Adrenal gland (tissue), 9 donors: ENCODE measurements at regions not wholly inside any gene's neighbourhood (a gene's known extent, or its start where the extent isn't known, plus 50 kb on each side); places are given as distances from the start of the nearest gene placed in this dataset.
"Not testable (repeated sequence)": the region's sequence is repeated elsewhere in the genome, so short reads cannot be mapped to it uniquely, and the experiment has no call there.

ENCODE experiments used
- DNase-seq, 7 donors: peaks; one replicate each; pipeline ENCODE4 v3.0.0-alpha.2; 2019 to 2020
- H3K27ac ChIP-seq, 5 donors: fragments of 200-600 bp; sonication (generic) in 4 of 5; 1 replicate in 3 of 5; 2 replicates in 2 of 5; pipeline versions ENCODE4 v1.5.1 to v1.8.0; 2016 to 2020; ENCODE audit warnings: mild to moderate bottlenecking in 1 of 5
- H3K27me3 ChIP-seq: fragments of 200-600 bp; 2 replicates; pipeline ENCODE4 v1.8.0; 2021
- H3K36me3 ChIP-seq, 2 donors: fragments of 200-600 bp; replicated peaks in 1 of 2; 1 replicate in 1 of 2; 2 replicates in 1 of 2; pipeline versions ENCODE4 v1.5.1 to v1.8.0; 2018 to 2022
- H3K4me1 ChIP-seq, 2 donors: fragments of 200-600 bp; replicated peaks in 1 of 2; 1 replicate in 1 of 2; 2 replicates in 1 of 2; pipeline versions ENCODE4 v1.5.1 to v1.8.0; 2018 to 2021
- H3K4me3 ChIP-seq, 4 donors: fragments of 200-600 bp; sonication (generic) in 3 of 4; one replicate each; pipeline ENCODE4 v1.5.1; 2016 to 2018
- H3K9me3 ChIP-seq, 3 donors: fragments of 200-600 bp; sonication (generic) in 1 of 3; replicated peaks in 1 of 3; 1 replicate in 2 of 3; 2 replicates in 1 of 3; pipeline versions ENCODE4 v1.5.1 to v1.8.0; 2016 to 2021
- CTCF ChIP-seq, 6 experiments: fragments of 450-650 bp in 4 of 6; fragments of 200-600 bp in 2 of 6; sonication (generic) in 1 of 6; IDR thresholded peaks; 1 replicate in 5 of 6; 2 replicates in 1 of 6; pipeline versions ENCODE4 v1.5.1 to v1.8.0; 2016 to 2021; ENCODE audit warnings: antibody characterized with exemption in 6 of 6, mild to moderate bottlenecking in 2 of 6, moderate library complexity in 1 of 6
- POLR2A ChIP-seq, 2 donors: fragments of 450-650 bp; IDR thresholded peaks; one replicate each; pipeline ENCODE4 v1.6.1; 2017; ENCODE audit warnings: antibody characterized with exemption in 2 of 2, mild to moderate bottlenecking in 2 of 2, moderate library complexity in 1 of 2
- WGBS, 4 donors: extraction: QIAGEN DNeasy Blood & Tissue Kit in 2 of 4; methylation state at CpG; one replicate each; pipeline versions ENCODE4 v1.1.5 to v1.1.7; 2013 to 2017; 5-methylcytosine and 5-hydroxymethylcytosine counted together
- intact Hi-C, 2 donors: fragments of 100-400 bp; cut with DNase I; formaldehyde crosslinking; loops; one replicate each; pipeline versions ENCODE4 v1.14.1 to v1.15.0; 2022 to 2023
- donor health status: healthy with polysubstance abuse.
- donor health status: Bipolar disorder and iron deficiency.
- donor health status: DM: yes; HTN: yes; CAD: no.
- donor health status: DM: no; HTN: no; CAD: no.
- donor health status: DM: no; HTN: no; CAD: no.

GRCh38 chr13:46475541-46475991, 77.4 kb upstream of the LRCH1 start:
- TF ChIP-seq POLR2A (IDR thresholded peaks at IDR 0.05) = no peak
- TF ChIP-seq CTCF (IDR thresholded peaks at IDR 0.05) = no peak

GRCh38 chr13:46473806-46474205, 79.2 kb upstream of the LRCH1 start:
- Histone ChIP-seq H3K4me3 (no peak overlapping the region), H3K9me3 (no peaks in the 10 kb centered on the region), H3K27ac (no peak overlapping the region), H3K27me3 (no peaks in the 10 kb centered on the region), H3K36me3 (no peaks in the 10 kb centered on the region), H3K4me1 (peaks cover 0 to 7% of the 10 kb centered on the region in 2 donors)
- intact Hi-C loops = no loop called here
- 92 to 98% (median 96%) methylated on average over 3 of the region's 3 CpGs for WGBS, 4 donors
- no peak for DNase-seq
- TF ChIP-seq POLR2A (IDR thresholded peaks at IDR 0.05) = no peak
- TF ChIP-seq CTCF (IDR thresholded peaks at IDR 0.05) = no peak

More at GRCh38 chr13:46475541-46475991, 77.4 kb upstream of the LRCH1 start:
- H3K27ac ChIP-seq = no peak overlapping the region
- no peaks in the 10 kb centered on the region for H3K9me3 ChIP-seq
- WGBS, 4 donors = 71 to 77% (median 73%) methylated on average over 6 of the region's 6 CpGs
- no peak overlapping the region for H3K4me3 ChIP-seq
- H3K36me3 ChIP-seq = no peaks in the 10 kb centered on the region
- DNase-seq = no peak
- intact Hi-C loops = no loop called here
- H3K27me3 ChIP-seq = no peaks in the 10 kb centered on the region
- H3K4me1 ChIP-seq = no peaks in the 10 kb centered on the region

DNA sequence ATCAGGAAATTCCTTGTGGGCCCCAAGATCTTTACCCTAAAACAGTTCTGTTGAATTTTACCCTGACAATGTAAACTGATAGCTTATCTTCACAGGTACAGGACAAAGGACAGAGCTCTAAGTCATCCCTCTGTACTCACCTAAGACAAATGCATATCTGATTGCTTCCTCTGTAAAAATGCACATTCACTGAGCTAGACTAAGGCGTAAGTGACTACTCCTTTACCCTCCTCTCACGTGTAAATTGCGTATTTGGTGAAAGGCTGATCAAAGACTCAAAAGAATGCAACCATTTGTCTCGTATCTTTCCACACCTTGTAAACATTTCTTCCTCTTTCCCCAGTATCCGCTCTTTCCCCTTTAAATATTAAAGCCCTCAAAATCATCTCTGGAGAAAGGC, 80.6 kb upstream of the LRCH1 start:
- Histone ChIP-seq H3K4me3 (no peak overlapping the region), H3K36me3 (no peaks in the 10 kb centered on the region), H3K27ac (no peak overlapping the region), H3K4me1 (peaks cover 0 to 9% of the 10 kb centered on the region in 2 donors), H3K27me3 (no peaks in the 10 kb centered on the region), H3K9me3 (no peaks in the 10 kb centered on the region)
- intact Hi-C loops = no loop called here
- TF ChIP-seq POLR2A (IDR thresholded peaks at IDR 0.05) (no peak), CTCF (IDR thresholded peaks at IDR 0.05) (no peak)
- no peak for DNase-seq
- 86 to 89% (median 88%) methylated on average over 5 of the region's 5 CpGs for WGBS, 4 donors

- H3K9me3 ChIP-seq, H3K4me1 ChIP-seq, DNase-seq, intact Hi-C loops, H3K36me3 ChIP-seq, H3K27ac ChIP-seq, H3K27me3 ChIP-seq, H3K4me3 ChIP-seq: not testable (repeated sequence)
- 92 to 95% (median 93%) methylated on average over 11 to 12 of the region's 12 CpGs for WGBS, 4 donors
Observed at GRCh38 chr13:46469699-46470098, 82.6 kb upstream of the RUBCNL start.
